ENCODE measurements at regions not wholly inside any gene's neighbourhood (a gene's known extent, or its start where the extent isn't known, plus 50 kb on each side); places are given as distances from the start of the nearest gene placed in this dataset.

DNA sequence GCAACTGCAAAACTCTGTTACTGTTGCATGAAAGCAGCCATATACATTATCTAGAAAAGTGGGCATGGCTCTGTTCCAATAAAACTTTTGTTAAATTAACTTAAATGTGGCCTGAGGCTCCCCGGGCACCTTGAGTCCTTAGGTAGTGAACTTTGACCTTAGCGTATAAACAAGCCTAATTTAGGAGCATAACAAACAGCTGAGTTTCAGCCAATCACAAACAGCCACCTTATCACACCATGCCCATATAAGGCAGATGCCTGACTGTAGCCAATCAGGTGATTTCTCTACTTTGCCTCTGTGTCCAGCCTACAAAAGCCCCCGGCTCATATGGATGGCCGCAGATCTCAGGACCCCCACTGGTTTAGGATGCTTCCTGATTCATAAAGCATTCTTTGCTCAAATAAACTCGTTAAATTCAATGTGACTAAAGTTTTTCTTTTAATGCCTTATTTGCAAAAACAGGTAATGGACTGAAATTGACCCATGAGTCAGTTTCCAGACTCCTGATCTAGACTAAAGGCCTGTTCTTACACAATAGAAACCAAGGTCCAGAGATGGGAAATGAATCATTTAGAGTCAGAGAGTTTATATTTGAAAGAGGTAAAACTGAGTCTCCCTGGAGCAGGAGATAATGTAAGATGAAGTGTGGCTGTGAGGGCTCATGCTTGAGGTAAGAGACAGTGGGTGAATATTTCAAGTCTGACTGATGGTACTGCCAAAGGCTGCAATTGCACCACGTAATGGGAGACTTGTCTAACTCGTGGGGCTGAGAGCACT, 130.2 kb downstream of the FGF9 start:
- TF ChIP-seq, protein P1, sequence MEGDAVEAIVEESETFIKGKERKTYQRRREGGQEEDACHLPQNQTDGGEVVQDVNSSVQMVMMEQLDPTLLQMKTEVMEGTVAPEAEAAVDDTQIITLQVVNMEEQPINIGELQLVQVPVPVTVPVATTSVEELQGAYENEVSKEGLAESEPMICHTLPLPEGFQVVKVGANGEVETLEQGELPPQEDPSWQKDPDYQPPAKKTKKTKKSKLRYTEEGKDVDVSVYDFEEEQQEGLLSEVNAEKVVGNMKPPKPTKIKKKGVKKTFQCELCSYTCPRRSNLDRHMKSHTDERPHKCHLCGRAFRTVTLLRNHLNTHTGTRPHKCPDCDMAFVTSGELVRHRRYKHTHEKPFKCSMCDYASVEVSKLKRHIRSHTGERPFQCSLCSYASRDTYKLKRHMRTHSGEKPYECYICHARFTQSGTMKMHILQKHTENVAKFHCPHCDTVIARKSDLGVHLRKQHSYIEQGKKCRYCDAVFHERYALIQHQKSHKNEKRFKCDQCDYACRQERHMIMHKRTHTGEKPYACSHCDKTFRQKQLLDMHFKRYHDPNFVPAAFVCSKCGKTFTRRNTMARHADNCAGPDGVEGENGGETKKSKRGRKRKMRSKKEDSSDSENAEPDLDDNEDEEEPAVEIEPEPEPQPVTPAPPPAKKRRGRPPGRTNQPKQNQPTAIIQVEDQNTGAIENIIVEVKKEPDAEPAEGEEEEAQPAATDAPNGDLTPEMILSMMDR (IDR thresholded peaks at IDR 0.05 in 4 of 5, conservative IDR thresholded peaks at IDR 0.05 in 1 of 5) = no peak
- no peak for TF ChIP-seq POLR2A (IDR thresholded peaks at IDR 0.05)

All from gastrocnemius medialis (tissue), 4 donors.